A204.1 (cell line): ENCODE measurements at regions not wholly inside any gene's neighbourhood (a gene's known extent, or its start where the extent isn't known, plus 50 kb on each side); places are given as distances from the start of the nearest gene placed in this dataset.
"Not testable (repeated sequence)": the region's sequence is repeated elsewhere in the genome, so short reads cannot be mapped to it uniquely, and the experiment has no call there.

ENCODE experiments used
- FAIRE-seq: peaks from 2 replicates; lab custom pipeline; 2012; peaks lifted over from hg19 to GRCh38; lab: Jason Lieb, UNC

DNA sequence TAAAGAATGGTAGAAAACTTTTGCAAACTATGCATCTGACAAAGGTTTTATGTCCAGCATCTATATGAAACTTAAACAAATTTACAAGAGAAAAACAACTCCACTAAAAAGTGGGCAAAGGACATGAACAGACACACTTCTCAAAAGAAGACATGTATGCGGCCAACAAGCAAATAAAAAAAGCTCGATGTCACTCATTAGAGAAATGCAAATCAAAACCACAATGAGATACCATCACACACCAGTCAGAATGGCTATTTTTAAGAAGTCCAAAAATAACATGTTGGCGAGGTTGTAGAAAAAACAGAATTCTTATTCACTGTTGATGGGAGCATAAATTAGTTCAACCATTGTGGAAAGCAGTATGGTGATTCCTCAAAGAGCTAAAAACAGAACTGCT is 83.1 kb upstream of the IZUMO3 start:
- FAIRE-seq = not testable (repeated sequence)

DNA sequence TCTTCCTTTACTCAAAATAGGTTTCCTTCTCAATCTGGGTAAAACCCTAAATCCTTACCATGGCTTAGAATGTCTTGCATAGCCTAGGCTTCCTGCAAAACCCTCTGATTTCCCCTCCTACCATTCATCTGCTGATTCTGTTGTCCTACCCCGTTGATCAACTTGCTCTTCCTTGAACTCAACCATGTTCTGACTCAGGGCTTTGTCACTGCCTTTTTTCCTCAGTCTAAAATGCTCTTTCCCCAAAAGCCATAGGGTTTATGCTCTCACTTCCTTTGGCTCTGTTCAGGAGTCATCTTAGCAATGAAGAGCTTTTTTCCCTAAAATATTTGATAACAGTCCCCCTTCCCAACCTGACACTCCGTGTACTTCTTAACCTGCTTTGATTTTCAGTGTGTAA is 79.4 kb upstream of the IZUMO3 start:
- FAIRE-seq = no peak

DNA sequence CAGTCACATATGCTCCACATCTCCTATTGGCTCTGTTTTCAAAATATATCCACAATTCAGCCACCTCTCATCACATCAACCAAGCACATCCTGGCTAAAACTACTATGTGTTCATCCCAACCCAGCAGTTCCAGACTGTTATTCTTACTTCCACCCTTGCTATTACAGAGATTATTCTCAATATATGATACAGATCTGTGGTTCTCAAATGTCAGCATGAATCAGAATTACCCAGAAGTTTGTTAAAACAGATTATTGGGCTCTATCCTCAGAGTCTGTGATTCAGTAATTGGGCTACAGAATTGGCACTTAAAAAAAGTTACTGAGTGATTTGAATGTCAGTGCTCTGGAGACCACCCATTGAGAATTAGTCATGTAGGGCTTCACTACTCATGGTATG is 78.8 kb upstream of the IZUMO3 start:
- no peak for FAIRE-seq

DNA sequence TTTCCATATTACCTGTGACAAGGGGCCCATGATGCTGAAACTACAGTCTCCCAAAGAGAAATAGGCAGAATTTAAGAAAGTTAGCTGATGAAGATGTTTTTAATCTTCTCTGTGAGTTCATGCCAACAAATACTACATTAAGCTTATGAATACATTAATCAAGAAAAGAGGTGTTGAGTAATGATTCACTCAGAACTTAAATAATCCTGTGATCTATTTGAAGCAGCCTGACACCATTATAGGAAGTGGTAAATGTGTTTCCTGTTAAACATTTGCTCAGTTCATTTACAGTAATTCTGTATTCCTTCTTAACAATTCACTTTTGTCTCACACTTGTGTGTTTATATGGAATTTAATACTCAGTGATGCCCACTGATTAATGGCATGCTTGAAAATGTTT is 75.0 kb upstream of the IZUMO3 start:
- no peak for FAIRE-seq

DNA sequence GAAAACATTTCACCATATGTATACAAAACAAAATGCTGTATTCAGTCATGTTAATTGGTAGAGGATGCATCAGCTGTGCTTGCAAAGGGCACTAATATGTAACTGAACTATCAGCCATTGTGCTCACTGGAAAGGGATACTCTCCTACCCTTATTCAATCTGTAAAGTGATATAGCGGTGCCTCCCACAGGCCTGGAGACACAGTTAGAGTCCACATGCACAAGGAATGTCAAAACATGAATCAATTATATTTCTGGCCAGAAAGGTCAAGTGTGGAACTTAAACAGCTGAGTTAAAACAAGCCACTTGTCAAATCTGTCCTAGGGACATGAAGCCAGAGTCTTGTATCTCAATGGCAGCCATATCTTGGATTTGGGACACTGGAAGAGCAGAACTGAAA is 71.2 kb upstream of the IZUMO3 start:
- no peak for FAIRE-seq

DNA sequence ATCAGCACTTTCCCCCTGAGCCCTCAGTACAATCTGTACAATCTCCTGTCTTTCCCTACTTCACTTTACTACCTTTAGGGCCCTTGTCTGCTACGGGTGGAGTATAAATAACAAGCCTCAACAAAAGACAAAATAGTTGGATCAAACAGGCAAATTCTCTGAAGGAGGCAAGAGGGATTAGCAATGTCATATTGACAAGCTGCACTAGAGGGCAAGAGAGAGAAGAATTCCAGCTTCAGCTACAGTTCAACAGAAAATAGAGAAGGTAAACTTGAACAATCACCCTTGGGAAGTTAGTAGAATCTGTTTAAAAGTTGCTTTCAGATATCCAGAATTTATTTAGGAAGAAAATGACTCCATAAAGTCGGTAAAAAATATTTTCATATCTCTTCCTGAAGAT is 68.4 kb upstream of the IZUMO3 start:
- FAIRE-seq = no peak

DNA sequence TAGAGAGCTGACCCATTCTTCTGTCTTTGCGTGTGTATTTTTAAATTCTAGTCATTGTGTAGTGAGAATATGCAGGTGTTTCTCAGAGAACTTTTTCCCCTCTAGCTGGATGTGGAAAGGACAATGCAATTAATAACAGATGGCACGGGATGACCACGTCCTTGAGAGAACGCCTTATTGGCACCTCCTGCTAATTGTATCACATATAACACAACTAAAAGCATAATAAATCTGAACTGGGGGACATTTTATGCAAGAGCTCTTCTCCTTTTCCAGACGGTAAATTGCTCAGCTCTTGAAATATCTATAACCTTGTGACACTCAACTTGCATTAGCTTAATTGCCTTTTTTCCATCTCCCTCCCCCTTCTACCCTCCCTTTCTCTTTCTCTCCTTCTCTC is 62.9 kb upstream of the IZUMO3 start:
- no peak for FAIRE-seq

DNA sequence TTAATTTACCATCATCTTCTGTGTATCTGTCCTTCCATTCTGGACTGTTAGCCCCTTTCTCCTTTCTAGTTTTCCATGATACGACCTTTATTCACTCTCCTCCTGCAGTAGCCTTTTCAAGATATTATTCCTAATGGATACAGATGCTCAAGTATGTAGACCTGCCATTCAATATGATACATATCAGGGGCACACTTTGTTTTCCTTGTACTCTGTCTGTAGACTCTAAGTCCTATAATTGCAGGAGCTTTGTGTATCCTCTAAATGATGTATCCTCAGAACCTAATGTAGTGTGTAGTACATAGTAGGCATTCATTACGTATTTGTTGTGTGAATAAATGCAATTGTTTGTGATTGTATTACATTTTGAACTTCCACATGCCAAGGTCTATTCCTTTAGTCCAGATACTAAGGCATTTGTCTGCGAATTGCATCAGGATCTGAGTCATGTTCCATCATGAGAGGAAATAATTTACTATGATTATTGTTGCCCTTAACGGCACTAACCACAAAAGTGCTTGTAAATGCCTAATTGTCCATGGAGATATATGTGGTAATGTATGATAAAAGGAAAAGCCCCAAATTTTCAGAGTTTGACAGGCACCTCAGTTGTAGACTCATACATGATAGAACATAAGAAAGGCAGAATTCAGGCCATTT is 57.1 kb upstream of the IZUMO3 start:
- no peak for FAIRE-seq
